HUES48 (cell line): ENCODE measurements at regions not wholly inside any gene's neighbourhood (a gene's known extent, or its start where the extent isn't known, plus 50 kb on each side); places are given as distances from the start of the nearest gene placed in this dataset.

Experiments used
- H3K27ac ChIP-seq: one replicate; pipeline ENCODE4 v1.7.0; 2013; ENCODE audit warnings: low read depth, low read length, inconsistent platforms
- H3K27me3 ChIP-seq: 2 replicates; pipeline ENCODE4 v1.6.1; 2013; ENCODE audit warnings: mild to moderate bottlenecking, low read length; ENCODE audit not compliant: control insufficient read depth, insufficient read depth
- H3K36me3 ChIP-seq: 2 replicates; pipeline ENCODE4 v1.6.1; 2013; ENCODE audit warnings: low read length; ENCODE audit not compliant: control insufficient read depth, insufficient read depth
- H3K4me1 ChIP-seq: 2 replicates; pipeline ENCODE4 v1.6.1; 2013; ENCODE audit warnings: mild to moderate bottlenecking, low read length; ENCODE audit not compliant: control insufficient read depth, insufficient read depth
- H3K4me3 ChIP-seq: 2 replicates; pipeline ENCODE4 v1.5.1; 2013; ENCODE audit warnings: mild to moderate bottlenecking, low read depth, low read length
- H3K9ac ChIP-seq: 2 replicates; pipeline ENCODE4 v1.6.1; 2013; ENCODE audit warnings: mild to moderate bottlenecking, low read depth, low read length, moderate library complexity
- H3K9me3 ChIP-seq: 2 replicates; pipeline ENCODE4 v1.6.1; 2013; ENCODE audit warnings: low read length; ENCODE audit not compliant: control insufficient read depth, insufficient read depth

GRCh38 chr2:8573234-8573941 lies 108.5 kb upstream of the ID2 start:
- no peaks in the 10 kb centered on the region; the same call in 1 of the 2 replicates for H3K27me3 ChIP-seq
- H3K36me3 ChIP-seq, result no peaks in the 10 kb centered on the region
- no peaks in the 10 kb centered on the region for H3K9me3 ChIP-seq
- H3K4me1 ChIP-seq, result peaks cover 16% of the 10 kb centered on the region
- H3K27ac ChIP-seq, result no peak overlapping the region
- H3K9ac ChIP-seq, result no peak overlapping the region
- H3K4me3 ChIP-seq, result no peak overlapping the region

GRCh38 chr2:8573942-8574195 lies 108.0 kb upstream of the ID2 start:
- Histone ChIP-seq H3K27me3 (no peaks in the 10 kb centered on the region; the same call in 1 of the 2 replicates), H3K9me3 (no peaks in the 10 kb centered on the region), H3K9ac (0 out of 2 replicates have a peak overlapping the region, but pooled peaks have one; percentile 28), H3K4me1 (peaks cover 16% of the 10 kb centered on the region), H3K36me3 (no peaks in the 10 kb centered on the region), H3K4me3 (no peak overlapping the region), H3K27ac (peak overlapping the region; percentile 27)

- Histone ChIP-seq H3K4me1 (peaks cover 16% of the 10 kb centered on the region), H3K9me3 (no peaks in the 10 kb centered on the region), H3K9ac (0 out of 2 replicates have a peak overlapping the region, but pooled peaks have one; percentile 28), H3K27ac (peak overlapping the region; percentile 27), H3K36me3 (no peaks in the 10 kb centered on the region), H3K4me3 (no peak overlapping the region), H3K27me3 (no peaks in the 10 kb centered on the region; the same call in 1 of the 2 replicates)
Measured at GRCh38 chr2:8574196-8575037, 107.4 kb upstream of the ID2 start.

- H3K36me3 ChIP-seq, result no peaks in the 10 kb centered on the region
- H3K27me3 ChIP-seq, result no peaks in the 10 kb centered on the region; the same call in 1 of the 2 replicates
- H3K27ac ChIP-seq, result no peak overlapping the region
- H3K4me1 ChIP-seq, result peaks cover 16% of the 10 kb centered on the region
- H3K9me3 ChIP-seq, result no peaks in the 10 kb centered on the region
- H3K9ac ChIP-seq, result no peak overlapping the region
- H3K4me3 ChIP-seq, result no peak overlapping the region
Measured at GRCh38 chr2:8575038-8575833, 106.6 kb upstream of the ID2 start.

GRCh38 chr2:8575834-8576423 lies 105.9 kb upstream of the ID2 start:
- no peak overlapping the region for H3K4me3 ChIP-seq
- H3K27me3 ChIP-seq, result no peaks in the 10 kb centered on the region; the same call in 1 of the 2 replicates
- H3K36me3 ChIP-seq, result no peaks in the 10 kb centered on the region
- H3K4me1 ChIP-seq, result peaks cover 16% of the 10 kb centered on the region
- H3K9ac ChIP-seq, result no peak overlapping the region
- no peaks in the 10 kb centered on the region for H3K9me3 ChIP-seq
- H3K27ac ChIP-seq, result no peak overlapping the region

- Histone ChIP-seq H3K9me3 (no peaks in the 10 kb centered on the region), H3K36me3 (no peaks in the 10 kb centered on the region), H3K27ac (no peak overlapping the region), H3K27me3 (no peaks in the 10 kb centered on the region; the same call in 1 of the 2 replicates), H3K4me1 (peaks cover 16% of the 10 kb centered on the region), H3K4me3 (no peak overlapping the region), H3K9ac (no peak overlapping the region)
Measured at GRCh38 chr2:8576525-8577167, 105.2 kb upstream of the ID2 start.

- H3K4me3 ChIP-seq, result no peak overlapping the region
Measured at GRCh38 chr2:8577573-8577972, 104.3 kb upstream of the ID2 start.

GRCh38 chr2:8578335-8579244 lies 103.3 kb upstream of the ID2 start:
- Histone ChIP-seq H3K27ac (no peak overlapping the region), H3K27me3 (no peaks in the 10 kb centered on the region; the same call in 1 of the 2 replicates), H3K36me3 (no peaks in the 10 kb centered on the region), H3K4me3 (no peak overlapping the region), H3K4me1 (peaks cover 7% of the 10 kb centered on the region; the same call in 1 of the 2 replicates), H3K9ac (no peak overlapping the region), H3K9me3 (no peaks in the 10 kb centered on the region)

More at GRCh38 chr2:8577573-8577972, 104.3 kb upstream of the ID2 start:
- Histone ChIP-seq H3K27ac (no peak overlapping the region), H3K9me3 (no peaks in the 10 kb centered on the region), H3K4me1 (peaks cover 16% of the 10 kb centered on the region), H3K9ac (no peak overlapping the region), H3K36me3 (no peaks in the 10 kb centered on the region), H3K27me3 (no peaks in the 10 kb centered on the region; the same call in 1 of the 2 replicates)

- H3K4me3 ChIP-seq, result no peak overlapping the region
- H3K4me1 ChIP-seq, result 0 out of 2 replicates have a peak, but pooled peaks cover 7% of the 10 kb centered on the region
- peaks cover 3% of the 10 kb centered on the region; the same call in 1 of the 2 replicates for H3K27me3 ChIP-seq
- H3K27ac ChIP-seq, result no peak overlapping the region
- H3K36me3 ChIP-seq, result no peaks in the 10 kb centered on the region
- no peak overlapping the region for H3K9ac ChIP-seq
- H3K9me3 ChIP-seq, result no peaks in the 10 kb centered on the region
Measured at GRCh38 chr2:8579485-8580085, 102.3 kb upstream of the ID2 start.
